Activated naive CD4-positive, alpha-beta T cell treated with anti-CD3 and anti-CD28 coated beads, Interleukin-2, amount 50 U/mL, for 16 hours (primary cell): ENCODE measurements at regions not wholly inside any gene's neighbourhood (a gene's known extent, or its start where the extent isn't known, plus 50 kb on each side); places are given as distances from the start of the nearest gene placed in this dataset.
"Not testable (repeated sequence)": the region's sequence is repeated elsewhere in the genome, so short reads cannot be mapped to it uniquely, and the experiment has no call there.

Experiments used
- DNase-seq: peaks from one replicate; pipeline ENCODE4 v3.0.0-alpha.2; 2020

DNA sequence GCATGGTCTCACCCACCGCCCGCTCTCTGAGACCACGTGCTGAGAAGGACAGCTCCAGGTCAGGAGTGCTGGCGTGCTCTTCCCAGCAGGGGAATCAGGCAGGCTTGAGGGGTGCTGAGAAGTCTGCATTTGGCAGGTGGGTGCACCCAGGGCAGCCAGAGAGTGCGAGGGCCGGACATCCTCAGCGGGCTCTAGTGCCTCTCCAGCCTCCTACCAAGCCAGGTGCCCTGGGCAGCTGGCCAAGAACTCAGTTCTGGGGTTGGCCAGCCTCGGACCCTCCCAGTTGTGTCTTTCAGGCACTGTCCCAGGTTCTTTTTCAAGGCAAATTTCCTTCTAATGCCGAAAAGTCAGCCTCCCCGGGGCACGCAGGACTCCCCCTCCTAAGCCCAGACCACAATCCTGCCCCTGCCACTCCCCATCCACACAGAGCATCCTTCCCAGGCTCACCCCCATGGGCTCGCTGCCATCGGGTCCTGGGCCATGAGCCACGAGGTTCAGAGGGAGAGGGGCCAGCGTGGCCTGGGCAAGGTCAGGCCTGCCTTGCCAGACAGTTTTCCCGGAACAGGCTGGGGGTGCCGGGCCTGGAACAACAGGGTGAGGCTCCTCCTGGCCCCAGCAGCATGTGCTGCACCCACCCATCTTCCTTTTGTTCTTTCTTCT lies 52.2 kb upstream of the GPC1 start:
- no peak for DNase-seq

DNA sequence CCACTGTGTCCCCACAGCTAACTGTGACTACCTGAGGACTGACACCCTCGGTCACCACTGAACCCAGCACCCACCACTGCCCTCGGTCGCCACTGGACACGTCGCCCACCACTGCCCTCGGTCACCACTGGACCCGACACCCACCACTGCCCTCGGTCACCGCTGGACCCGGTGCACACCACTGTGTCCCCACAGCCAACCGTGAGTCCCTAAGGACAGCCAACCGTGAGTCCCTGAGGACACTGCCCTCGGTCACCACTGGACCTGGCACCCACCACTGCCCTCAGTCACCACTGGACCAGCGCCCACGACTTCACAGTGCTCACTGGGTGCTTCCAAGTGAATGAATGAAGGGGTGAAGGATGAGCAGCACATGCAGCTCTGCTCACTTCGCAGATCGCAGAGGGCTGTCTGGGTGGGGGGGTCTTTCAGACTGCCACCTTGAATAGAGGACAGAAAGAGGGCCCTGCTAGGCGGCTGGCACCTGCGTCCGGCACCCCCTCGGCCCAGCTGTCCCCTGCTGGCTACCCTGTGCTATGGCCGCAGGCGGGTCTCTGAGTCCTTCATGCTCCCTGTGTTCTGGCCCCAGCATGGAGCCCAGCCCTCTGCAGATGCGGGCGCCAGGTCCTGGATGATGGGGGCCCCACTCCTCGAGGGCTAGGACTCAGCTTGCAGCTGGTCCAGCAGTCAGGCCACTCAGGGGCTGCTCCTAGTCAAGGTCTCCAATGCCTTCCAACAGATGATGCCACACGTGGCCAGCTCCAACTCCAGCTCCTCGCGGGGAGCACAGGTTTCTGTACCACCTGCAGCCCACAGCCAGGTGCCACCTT lies 51.4 kb upstream of the GPC1 start:
- DNase-seq = no peak

- no peak for DNase-seq
These were observed 50.6 kb upstream of the GPC1 start for GRCh38 chr2:240384711-240385450.

DNA sequence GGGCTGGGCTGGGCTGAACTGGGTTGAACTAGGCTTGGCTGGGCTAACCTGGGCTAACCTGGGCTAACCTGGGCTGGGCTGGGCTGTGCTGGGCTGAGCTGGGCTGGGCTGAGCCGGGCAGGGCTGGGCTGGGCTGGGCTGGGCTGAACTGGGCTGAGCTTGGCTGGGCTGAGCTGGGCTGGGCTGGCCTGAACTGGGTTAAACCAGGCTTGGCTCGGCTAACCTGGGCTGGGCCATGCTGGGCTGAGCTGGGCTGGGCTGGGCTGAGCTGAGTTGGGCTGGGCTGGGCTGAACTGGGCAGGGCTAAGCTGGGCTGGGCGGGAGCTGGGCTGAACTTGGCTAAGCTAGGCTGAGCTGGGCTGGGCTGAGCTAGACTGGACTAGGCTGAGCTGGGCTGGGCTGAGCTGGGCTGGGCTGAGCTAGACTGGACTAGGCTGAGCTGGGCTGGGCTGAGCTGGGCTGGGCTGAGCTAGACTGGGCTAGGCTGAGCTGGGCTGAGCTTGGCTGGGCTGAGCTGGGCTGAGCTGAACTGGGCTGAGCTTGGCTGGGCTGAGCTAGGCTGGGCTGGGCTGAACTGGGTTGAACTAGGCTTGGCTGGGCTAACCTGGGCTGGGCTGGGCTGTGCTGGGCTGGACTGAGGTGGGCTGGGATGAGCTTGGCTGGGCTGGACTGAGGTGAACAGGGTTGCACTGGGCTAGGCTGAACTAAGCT lies 49.9 kb upstream of the GPC1 start:
- DNase-seq = not testable (repeated sequence)
